Mesendoderm (in vitro differentiated cells): ENCODE measurements at regions not wholly inside any gene's neighbourhood (a gene's known extent, or its start where the extent isn't known, plus 50 kb on each side); places are given as distances from the start of the nearest gene placed in this dataset.

Experiments used
- DNase-seq: peaks from one replicate; pipeline ENCODE4 v3.0.0; 2013
- H2AK5ac ChIP-seq: 2 replicates; pipeline ENCODE4 v1.6.1; 2013; ENCODE audit warnings: low read length, inconsistent platforms
- H2BK120ac ChIP-seq: 2 replicates; pipeline ENCODE4 v1.6.1; 2013; ENCODE audit warnings: low read depth, mild to moderate bottlenecking, low read length, moderate library complexity, mixed read lengths
- H2BK15ac ChIP-seq: replicated peaks from 2 replicates; pipeline ENCODE4 v1.6.1; 2013; ENCODE audit warnings: low read depth, mild to moderate bottlenecking, moderate library complexity
- H2BK5ac ChIP-seq: 2 replicates; pipeline ENCODE4 v1.6.1; 2013; ENCODE audit warnings: low read length, inconsistent platforms
- H3K18ac ChIP-seq: 2 replicates; pipeline ENCODE4 v1.6.1; 2013; ENCODE audit warnings: mild to moderate bottlenecking, low read length, mixed read lengths
- H3K23ac ChIP-seq: one replicate; pipeline ENCODE4 v1.6.1; 2013; ENCODE audit warnings: low read length
- H3K27ac ChIP-seq: 2 replicates; pipeline ENCODE4 v1.5.1; 2013; ENCODE audit warnings: low read depth, mild to moderate bottlenecking, inconsistent platforms, low read length, moderate library complexity
- H3K27me3 ChIP-seq: 2 replicates; pipeline ENCODE4 v1.6.1; 2013; ENCODE audit warnings: low read length, control low read depth, mild to moderate bottlenecking, inconsistent platforms; ENCODE audit not compliant: insufficient read depth, poor library complexity
- H3K36me3 ChIP-seq: 2 replicates; pipeline ENCODE4 v1.6.1; 2013; ENCODE audit warnings: low read length, inconsistent platforms; ENCODE audit not compliant: control insufficient read depth, insufficient read depth
- H3K4ac ChIP-seq: one replicate; pipeline ENCODE4 v1.6.1; 2013; ENCODE audit warnings: low read depth, mild to moderate bottlenecking, low read length, moderate library complexity
- H3K4me1 ChIP-seq: 2 replicates; pipeline ENCODE4 v1.6.1; 2013; ENCODE audit warnings: low read depth, low read length, inconsistent platforms; ENCODE audit not compliant: control insufficient read depth
- H3K4me2 ChIP-seq: 2 replicates; pipeline ENCODE4 v1.6.1; 2013; ENCODE audit warnings: low read length
- H3K4me3 ChIP-seq: 2 replicates; pipeline ENCODE4 v1.5.1; 2013; ENCODE audit warnings: mild to moderate bottlenecking, low read length
- H3K56ac ChIP-seq: one replicate; pipeline ENCODE4 v1.6.1; 2013; ENCODE audit warnings: low read length
- H3K79me1 ChIP-seq: 2 replicates; pipeline ENCODE4 v1.6.1; 2013; ENCODE audit warnings: low read length, inconsistent platforms
- H3K79me2 ChIP-seq: 2 replicates; pipeline ENCODE4 v1.6.1; 2013; ENCODE audit warnings: mild to moderate bottlenecking, low read length; ENCODE audit not compliant: control insufficient read depth, insufficient read depth
- H3K9ac ChIP-seq: 2 replicates; pipeline ENCODE4 v1.6.1; 2013; ENCODE audit warnings: low read length, inconsistent platforms
- H4K5ac ChIP-seq: one replicate; pipeline ENCODE4 v1.6.1; 2013; ENCODE audit warnings: low read length
- H4K8ac ChIP-seq: one replicate; pipeline ENCODE4 v1.6.1; 2013; ENCODE audit warnings: low read depth, mild to moderate bottlenecking, control low read depth, low read length, moderate library complexity
- WGBS: extraction: QIAGEN DNeasy Blood & Tissue Kit; methylation state at CpG from one replicate; pipeline ENCODE4 v1.1.7; 2013; ENCODE audit warnings: low lambda C conversion rate, missing lambda C conversion rate; ENCODE audit not compliant: insufficient coverage; ENCODE audit errors: extremely low coverage; 5-methylcytosine and 5-hydroxymethylcytosine counted together

DNA sequence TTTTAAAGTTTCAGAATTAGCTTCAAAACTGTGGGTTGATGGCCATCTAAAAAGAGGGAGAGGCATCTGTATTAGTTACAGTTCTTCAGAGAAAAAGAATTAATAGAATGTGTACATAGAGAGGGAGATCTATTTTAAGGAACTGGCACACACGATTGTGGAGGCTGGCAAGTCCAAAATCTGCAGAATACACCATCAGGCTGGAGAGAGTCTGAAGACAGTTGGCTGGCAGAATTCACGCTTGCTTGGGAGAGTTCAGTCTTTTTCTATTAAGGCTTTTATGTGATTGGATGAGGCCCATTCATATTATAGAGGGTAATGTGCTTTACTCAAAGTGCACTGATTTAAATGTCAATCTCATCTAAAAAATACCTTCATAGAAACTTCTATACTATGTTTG, 135.1 kb upstream of the SORCS1 start:
- H3K4me1 ChIP-seq, result no peaks in the 10 kb centered on the region
- no peak overlapping the region for H3K4me3 ChIP-seq

DNA sequence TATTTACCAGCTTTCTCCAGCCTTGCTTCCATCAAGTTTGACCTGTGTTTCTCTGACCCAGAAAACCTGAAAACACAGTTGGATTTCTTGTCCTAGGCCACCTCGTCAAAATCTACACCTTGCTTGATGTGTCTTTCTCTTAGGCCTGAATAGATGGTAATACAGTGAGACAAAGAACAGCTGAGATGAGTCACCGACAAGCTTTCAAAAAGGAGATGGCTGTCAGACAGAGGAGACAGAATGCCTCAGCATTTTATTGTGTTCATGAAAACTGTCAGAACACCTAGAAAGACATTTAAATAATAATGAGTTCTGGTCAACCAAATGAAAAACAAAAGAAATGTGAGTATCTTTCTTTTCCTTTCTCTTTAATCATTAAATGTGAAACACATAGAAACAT, 119.7 kb upstream of the SORCS1 start:
- DNase-seq, result no peak
- Histone ChIP-seq H3K18ac (no peak overlapping the region), H3K27me3 (no peaks in the 10 kb centered on the region), H3K9ac (no peak overlapping the region), H2BK15ac (no peak overlapping the region), H3K79me2 (no peaks in the 10 kb centered on the region), H4K5ac (no peak overlapping the region), H3K4me2 (no peak overlapping the region), H3K27ac (no peak overlapping the region), H3K4ac (no peak overlapping the region), H3K56ac (no peak overlapping the region), H2AK5ac (no peak overlapping the region), H4K8ac (no peak overlapping the region), H3K36me3 (no peaks in the 10 kb centered on the region), H2BK5ac (no peak overlapping the region), H3K4me3 (no peak overlapping the region), H3K79me1 (no peaks in the 10 kb centered on the region), H3K23ac (peak overlapping the region; percentile 89), H3K4me1 (no peaks in the 10 kb centered on the region), H2BK120ac (no peak overlapping the region)
- WGBS, result no CpG with 5 or more reads among the region's 2 CpGs

More for the DNA sequence above, 135.1 kb upstream of the SORCS1 start:
- no peak for DNase-seq
- no peak overlapping the region for H3K4me2 ChIP-seq
- no peak overlapping the region for H2BK120ac ChIP-seq
- no peak overlapping the region for H2BK15ac ChIP-seq
- no peak overlapping the region for H3K9ac ChIP-seq
- H3K79me2 ChIP-seq, result no peaks in the 10 kb centered on the region
- H4K5ac ChIP-seq, result no peak overlapping the region
- no peaks in the 10 kb centered on the region for H3K36me3 ChIP-seq
- H3K18ac ChIP-seq, result no peak overlapping the region
- no peak overlapping the region for H3K4ac ChIP-seq
- no CpG with 5 or more reads among the region's 2 CpGs for WGBS
- no peak overlapping the region for H3K56ac ChIP-seq
- no peak overlapping the region for H3K23ac ChIP-seq
- H3K79me1 ChIP-seq, result no peaks in the 10 kb centered on the region
- H2BK5ac ChIP-seq, result no peak overlapping the region
- no peak overlapping the region for H4K8ac ChIP-seq
- no peak overlapping the region for H3K27ac ChIP-seq
- no peak overlapping the region for H2AK5ac ChIP-seq
- H3K27me3 ChIP-seq, result no peaks in the 10 kb centered on the region

DNA sequence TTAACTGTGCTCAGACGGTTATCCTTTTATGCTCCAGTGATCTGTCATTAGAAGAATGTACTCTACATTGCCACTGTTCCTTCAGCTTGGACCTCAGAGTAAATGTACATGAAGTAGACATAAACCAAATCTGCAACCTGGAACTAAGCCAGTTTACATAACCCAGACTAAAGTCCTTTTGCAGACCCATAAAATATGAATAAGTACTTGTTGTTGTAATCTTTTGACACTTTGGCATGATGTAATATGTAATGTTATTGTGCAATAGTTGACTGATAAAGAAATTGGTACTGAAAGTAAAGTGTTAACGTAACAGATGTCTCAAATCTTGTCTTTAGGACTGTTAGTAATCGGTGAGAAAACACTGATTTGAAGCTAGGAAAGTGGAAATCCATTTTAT, 115.8 kb upstream of the SORCS1 start:
- Histone ChIP-seq H2BK15ac (no peak overlapping the region), H3K36me3 (no peaks in the 10 kb centered on the region), H3K18ac (no peak overlapping the region), H2BK120ac (no peak overlapping the region), H3K79me2 (no peaks in the 10 kb centered on the region), H3K27ac (no peak overlapping the region), H3K27me3 (peaks cover 3% of the 10 kb centered on the region), H3K23ac (no peak overlapping the region), H3K9ac (no peak overlapping the region), H3K79me1 (no peaks in the 10 kb centered on the region), H4K8ac (no peak overlapping the region), H4K5ac (no peak overlapping the region), H3K4me3 (no peak overlapping the region), H3K4ac (no peak overlapping the region), H2BK5ac (no peak overlapping the region), H3K4me2 (no peak overlapping the region), H3K4me1 (no peaks in the 10 kb centered on the region), H2AK5ac (no peak overlapping the region), H3K56ac (no peak overlapping the region)
- no CpG with 5 or more reads among the region's 3 CpGs for WGBS
- no peak for DNase-seq

DNA sequence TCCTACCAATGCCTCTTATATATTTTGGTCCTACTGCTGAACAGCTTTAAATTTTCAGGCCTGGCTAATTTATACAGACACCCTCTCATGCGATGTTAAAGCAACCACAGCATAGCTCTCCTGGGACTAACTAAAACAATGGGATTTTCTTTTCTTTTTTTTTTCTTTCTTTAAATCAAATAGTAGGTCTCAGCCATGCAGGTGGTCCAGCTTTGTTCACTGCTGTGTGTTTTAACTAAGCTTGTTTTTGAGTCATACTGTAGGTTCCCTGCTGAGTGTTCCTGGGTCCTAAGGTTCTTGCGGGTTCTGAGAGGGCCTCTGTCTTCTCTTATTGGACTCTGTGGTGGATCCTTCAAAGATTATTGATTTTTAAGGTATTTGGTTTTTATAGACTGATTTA, 113.1 kb upstream of the SORCS1 start:
- H3K79me2 ChIP-seq, result no peaks in the 10 kb centered on the region
- H3K23ac ChIP-seq, result no peak overlapping the region
- H3K56ac ChIP-seq, result no peak overlapping the region
- no peak overlapping the region for H3K4me3 ChIP-seq
- WGBS, result no CpG with 5 or more reads among the region's 2 CpGs
- no peak overlapping the region for H2BK15ac ChIP-seq
- no peak overlapping the region for H3K4ac ChIP-seq
- peaks cover 3% of the 10 kb centered on the region for H3K27me3 ChIP-seq
- H3K4me1 ChIP-seq, result peaks cover 1% of the 10 kb centered on the region
- no peaks in the 10 kb centered on the region for H3K79me1 ChIP-seq
- H2BK120ac ChIP-seq, result no peak overlapping the region
- H3K18ac ChIP-seq, result no peak overlapping the region
- no peak overlapping the region for H2AK5ac ChIP-seq
- no peak overlapping the region for H3K27ac ChIP-seq
- DNase-seq, result no peak
- no peak overlapping the region for H3K9ac ChIP-seq
- H2BK5ac ChIP-seq, result no peak overlapping the region
- H4K5ac ChIP-seq, result no peak overlapping the region
- no peaks in the 10 kb centered on the region for H3K36me3 ChIP-seq
- no peak overlapping the region for H4K8ac ChIP-seq
- H3K4me2 ChIP-seq, result no peak overlapping the region

DNA sequence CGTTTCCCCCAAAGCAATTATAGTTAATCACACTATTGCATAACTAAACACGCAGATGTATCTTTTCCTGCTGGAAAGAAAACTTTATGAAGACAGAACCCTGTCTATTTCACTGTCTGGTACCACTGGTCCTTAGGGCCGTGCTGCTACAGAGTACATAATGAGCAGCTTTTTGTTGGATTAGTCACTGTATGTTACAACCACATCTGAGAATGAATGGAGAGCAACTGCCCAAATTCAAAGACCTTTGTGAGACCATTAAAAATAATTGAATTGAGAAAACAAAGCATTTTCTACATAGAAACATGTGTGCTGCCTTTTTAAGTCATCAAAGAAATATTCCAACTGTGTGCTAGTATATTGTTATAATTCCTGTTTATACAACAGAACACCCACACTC, 111.3 kb upstream of the SORCS1 start:
- H2AK5ac ChIP-seq, result no peak overlapping the region
- no peak overlapping the region for H2BK120ac ChIP-seq
- H3K4ac ChIP-seq, result no peak overlapping the region
- no peak overlapping the region for H4K8ac ChIP-seq
- peaks cover 3% of the 10 kb centered on the region for H3K27me3 ChIP-seq
- no peaks in the 10 kb centered on the region for H3K79me2 ChIP-seq
- H4K5ac ChIP-seq, result no peak overlapping the region
- H2BK15ac ChIP-seq, result no peak overlapping the region
- no peak overlapping the region for H3K56ac ChIP-seq
- peaks cover 2% of the 10 kb centered on the region for H3K4me1 ChIP-seq
- H2BK5ac ChIP-seq, result no peak overlapping the region
- H3K9ac ChIP-seq, result no peak overlapping the region
- no peak overlapping the region for H3K4me3 ChIP-seq
- no peak overlapping the region for H3K27ac ChIP-seq
- H3K23ac ChIP-seq, result no peak overlapping the region
- H3K18ac ChIP-seq, result no peak overlapping the region
- no peaks in the 10 kb centered on the region for H3K79me1 ChIP-seq
- DNase-seq, result no peak
- H3K4me2 ChIP-seq, result no peak overlapping the region
- WGBS, result no CpG with 5 or more reads among the region's 3 CpGs
- H3K36me3 ChIP-seq, result no peaks in the 10 kb centered on the region

DNA sequence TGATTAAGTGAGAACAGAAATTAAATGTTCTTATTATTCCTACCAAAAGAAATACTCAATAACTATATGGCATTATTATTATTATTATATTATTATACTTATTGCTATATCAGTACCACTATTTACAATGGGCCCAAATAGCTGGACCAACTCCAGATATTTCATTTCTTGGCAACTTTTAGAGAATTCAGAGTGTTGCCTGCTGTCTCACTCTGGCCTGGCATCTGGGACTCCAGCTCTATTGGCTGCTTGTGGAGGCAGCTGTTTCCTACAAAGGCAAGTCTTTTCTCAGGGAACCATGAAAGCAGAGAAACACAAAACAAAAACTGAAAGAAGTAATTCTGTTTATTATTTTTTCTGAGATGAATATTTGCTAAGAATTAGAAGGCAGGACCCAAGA, 105.1 kb upstream of the SORCS1 start:
- Histone ChIP-seq H4K5ac (no peak overlapping the region), H3K79me2 (no peaks in the 10 kb centered on the region), H3K27ac (no peak overlapping the region), H2BK5ac (no peak overlapping the region), H3K27me3 (no peaks in the 10 kb centered on the region), H3K79me1 (no peaks in the 10 kb centered on the region), H2BK15ac (no peak overlapping the region), H3K4me3 (no peak overlapping the region), H3K36me3 (no peaks in the 10 kb centered on the region), H3K4ac (no peak overlapping the region), H2AK5ac (no peak overlapping the region), H3K9ac (no peak overlapping the region), H3K56ac (no peak overlapping the region), H3K18ac (no peak overlapping the region), H3K4me1 (peaks cover 2% of the 10 kb centered on the region), H3K4me2 (no peak overlapping the region), H3K23ac (no peak overlapping the region), H2BK120ac (no peak overlapping the region), H4K8ac (no peak overlapping the region)
- no peak for DNase-seq
